Neural crest cell (in vitro differentiated cells): ENCODE measurements at regions not wholly inside any gene's neighbourhood (a gene's known extent, or its start where the extent isn't known, plus 50 kb on each side); places are given as distances from the start of the nearest gene placed in this dataset.

Source experiments
- DNase-seq: peaks from one replicate; pipeline ENCODE4 v3.0.0; 2021; ENCODE audit warnings: low read depth, mixed read lengths, low spot score
- H3K27ac Mint-ChIP-seq: one replicate; pipeline ENCODE4 v1.8.0; 2021; ENCODE audit warnings: mild to moderate bottlenecking, mixed read lengths; ENCODE audit not compliant: unreplicated experiment
- H3K27me3 Mint-ChIP-seq: 2 replicates; pipeline ENCODE4 v1.8.0; 2021; ENCODE audit warnings: low read depth, mild to moderate bottlenecking, mixed read lengths
- H3K36me3 Mint-ChIP-seq: 2 replicates; pipeline ENCODE4 v1.8.0; 2021; ENCODE audit warnings: low read depth, mild to moderate bottlenecking, mixed read lengths
- H3K4me1 Mint-ChIP-seq: 2 replicates; pipeline ENCODE4 v1.8.0; 2021; ENCODE audit warnings: mixed read lengths
- H3K4me3 Mint-ChIP-seq: one replicate; pipeline ENCODE4 v1.8.0; 2021; ENCODE audit warnings: mild to moderate bottlenecking, mixed read lengths
- H3K9me3 Mint-ChIP-seq: 2 replicates; pipeline ENCODE4 v1.8.0; 2021; ENCODE audit warnings: mixed read lengths
- CTCF ChIP-seq: fragments of 200-600 bp; sonication (generic); conservative IDR thresholded peaks from 2 replicates; pipeline ENCODE4 v1.5.0; 2021; ENCODE audit warnings: antibody characterized with exemption, mild to moderate bottlenecking

- Mint-ChIP-seq H3K27ac (no peak overlapping the region), H3K4me1 (peaks cover 65% of the 10 kb centered on the region), H3K27me3 (no peaks in the 10 kb centered on the region), H3K4me3 (no peak overlapping the region), H3K36me3 (no peaks in the 10 kb centered on the region), H3K9me3 (no peaks in the 10 kb centered on the region)
- no peak for TF ChIP-seq CTCF
- no peak for DNase-seq
Measured at GRCh38 chr14:100394886-100395672, 71.9 kb downstream of the SLC25A47 start.

GRCh38 chr14:100396266-100396795 lies 73.2 kb downstream of the SLC25A47 start:
- Mint-ChIP-seq H3K4me3 (no peak overlapping the region), H3K27ac (peak overlapping the region; percentile 38), H3K27me3 (no peaks in the 10 kb centered on the region), H3K4me1 (peaks cover 65% of the 10 kb centered on the region), H3K36me3 (no peaks in the 10 kb centered on the region), H3K9me3 (no peaks in the 10 kb centered on the region)
- no peak for TF ChIP-seq CTCF
- no peak for DNase-seq

GRCh38 chr14:100397005-100397404 lies 73.9 kb downstream of the SLC25A47 start:
- H3K9me3 Mint-ChIP-seq: no peaks in the 10 kb centered on the region
- H3K27me3 Mint-ChIP-seq: no peaks in the 10 kb centered on the region
- no peak overlapping the region for H3K4me3 Mint-ChIP-seq
- H3K36me3 Mint-ChIP-seq: no peaks in the 10 kb centered on the region
- no peak for DNase-seq
- peaks cover 64% of the 10 kb centered on the region for H3K4me1 Mint-ChIP-seq
- H3K27ac Mint-ChIP-seq: peak overlapping the region; percentile 38
- TF ChIP-seq CTCF: no peak

GRCh38 chr14:100398044-100398443 lies 74.9 kb downstream of the SLC25A47 start:
- H3K9me3 Mint-ChIP-seq: no peaks in the 10 kb centered on the region
- no peak for DNase-seq
- no peak overlapping the region for H3K27ac Mint-ChIP-seq
- TF ChIP-seq CTCF: no peak
- H3K27me3 Mint-ChIP-seq: no peaks in the 10 kb centered on the region
- no peaks in the 10 kb centered on the region for H3K36me3 Mint-ChIP-seq
- peak overlapping the region; percentile 2 for H3K4me3 Mint-ChIP-seq
- H3K4me1 Mint-ChIP-seq: peaks cover 62% of the 10 kb centered on the region

GRCh38 chr14:100399052-100399849 lies 76.1 kb downstream of the SLC25A47 start:
- no peaks in the 10 kb centered on the region for H3K9me3 Mint-ChIP-seq
- no peak for DNase-seq
- no peaks in the 10 kb centered on the region for H3K36me3 Mint-ChIP-seq
- H3K27me3 Mint-ChIP-seq: no peaks in the 10 kb centered on the region
- no peak for TF ChIP-seq CTCF
- peaks cover 59% of the 10 kb centered on the region for H3K4me1 Mint-ChIP-seq
- peak overlapping the region; percentile 2 for H3K4me3 Mint-ChIP-seq
- H3K27ac Mint-ChIP-seq: peak overlapping the region; percentile 44
